ENCODE measurements at regions not wholly inside any gene's neighbourhood (a gene's known extent, or its start where the extent isn't known, plus 50 kb on each side); places are given as distances from the start of the nearest gene placed in this dataset.

DNA sequence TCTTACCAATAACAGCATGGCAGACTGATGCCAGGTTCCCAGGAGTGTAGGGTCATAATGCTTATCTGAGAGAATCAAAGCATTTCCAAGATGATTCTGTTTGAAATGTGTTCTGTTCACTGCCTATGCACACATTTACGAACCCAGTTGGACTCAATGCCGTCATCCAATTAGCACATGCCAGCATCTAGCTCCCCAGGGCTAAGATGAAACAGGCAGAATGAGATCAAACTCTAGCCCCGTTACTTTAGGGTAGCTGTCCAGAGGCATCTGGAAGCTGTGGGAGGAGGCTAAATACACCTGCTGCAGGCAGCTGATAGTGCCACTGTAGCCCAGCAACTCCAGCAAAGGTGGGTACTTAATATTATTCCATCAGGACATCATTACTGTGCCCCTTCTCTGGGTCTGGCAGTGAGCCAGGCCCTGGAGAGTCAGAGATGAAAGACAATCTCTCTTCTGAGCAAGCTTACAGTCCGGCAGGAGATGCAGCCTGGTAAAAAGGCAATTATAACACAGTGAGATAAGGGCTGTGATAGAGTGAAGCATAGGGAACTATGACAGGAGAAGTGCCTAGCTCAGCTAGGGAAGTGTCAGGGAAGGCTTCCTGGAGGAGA, 156.4 kb upstream of the PPP2R3A start:
- H3K27ac ChIP-seq: no peak overlapping the region
- DNase-seq (ENCODE audit: extremely low spot score in 2 of 2): no peak
- H3K36me3 ChIP-seq: no peaks in the 10 kb centered on the region
- no peak for TF ChIP-seq POLR2AphosphoS5 (IDR thresholded peaks at IDR 0.05; ENCODE audit: insufficient read depth in 1 of 2, low read depth in 1 of 2)
- TF ChIP-seq, protein P1, sequence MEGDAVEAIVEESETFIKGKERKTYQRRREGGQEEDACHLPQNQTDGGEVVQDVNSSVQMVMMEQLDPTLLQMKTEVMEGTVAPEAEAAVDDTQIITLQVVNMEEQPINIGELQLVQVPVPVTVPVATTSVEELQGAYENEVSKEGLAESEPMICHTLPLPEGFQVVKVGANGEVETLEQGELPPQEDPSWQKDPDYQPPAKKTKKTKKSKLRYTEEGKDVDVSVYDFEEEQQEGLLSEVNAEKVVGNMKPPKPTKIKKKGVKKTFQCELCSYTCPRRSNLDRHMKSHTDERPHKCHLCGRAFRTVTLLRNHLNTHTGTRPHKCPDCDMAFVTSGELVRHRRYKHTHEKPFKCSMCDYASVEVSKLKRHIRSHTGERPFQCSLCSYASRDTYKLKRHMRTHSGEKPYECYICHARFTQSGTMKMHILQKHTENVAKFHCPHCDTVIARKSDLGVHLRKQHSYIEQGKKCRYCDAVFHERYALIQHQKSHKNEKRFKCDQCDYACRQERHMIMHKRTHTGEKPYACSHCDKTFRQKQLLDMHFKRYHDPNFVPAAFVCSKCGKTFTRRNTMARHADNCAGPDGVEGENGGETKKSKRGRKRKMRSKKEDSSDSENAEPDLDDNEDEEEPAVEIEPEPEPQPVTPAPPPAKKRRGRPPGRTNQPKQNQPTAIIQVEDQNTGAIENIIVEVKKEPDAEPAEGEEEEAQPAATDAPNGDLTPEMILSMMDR (IDR thresholded peaks at IDR 0.05): no peak
- no peak for TF ChIP-seq POLR2A (IDR thresholded peaks at IDR 0.05)
- no peak overlapping the region for H3K4me3 ChIP-seq
- H3K4me1 ChIP-seq: no peaks in the 10 kb centered on the region
- intact Hi-C loops (cut with DNase I): no loop called here
- H3K9me3 ChIP-seq: no peaks in the 10 kb centered on the region
- no peaks in the 10 kb centered on the region for H3K27me3 ChIP-seq

DNA sequence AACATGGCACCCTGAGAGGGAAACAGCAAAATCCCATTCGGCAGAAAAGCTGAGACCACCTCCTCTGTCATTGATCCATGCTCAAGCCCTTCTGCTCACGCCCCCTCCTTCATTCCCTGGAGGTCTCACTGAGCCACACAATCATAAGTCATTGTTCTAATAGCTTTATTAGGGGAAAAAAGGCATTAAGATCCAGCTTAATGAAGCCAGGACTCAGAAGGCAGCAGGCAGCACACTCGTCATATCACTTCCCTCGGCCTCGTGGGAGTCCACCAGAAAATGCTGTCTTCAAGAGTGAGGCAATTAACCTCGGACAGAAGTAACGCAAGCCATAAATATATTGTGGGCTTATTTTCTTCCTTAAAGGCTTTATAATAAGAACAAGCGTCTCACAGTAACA, 153.9 kb upstream of the PPP2R3A start:
- H3K4me1 ChIP-seq: no peaks in the 10 kb centered on the region
- TF ChIP-seq POLR2A (IDR thresholded peaks at IDR 0.05) (no peak), POLR2AphosphoS5 (IDR thresholded peaks at IDR 0.05; ENCODE audit: insufficient read depth in 1 of 2, low read depth in 1 of 2) (no peak)
- TF ChIP-seq, protein P1 (IDR thresholded peaks at IDR 0.05): no peak
- H3K36me3 ChIP-seq: no peaks in the 10 kb centered on the region
- H3K4me3 ChIP-seq: no peak overlapping the region
- no peaks in the 10 kb centered on the region for H3K27me3 ChIP-seq
- intact Hi-C loops (cut with DNase I): no loop called here
- DNase-seq (ENCODE audit: extremely low spot score in 2 of 2): no peak
- no peaks in the 10 kb centered on the region for H3K9me3 ChIP-seq
- no peak overlapping the region for H3K27ac ChIP-seq

DNA sequence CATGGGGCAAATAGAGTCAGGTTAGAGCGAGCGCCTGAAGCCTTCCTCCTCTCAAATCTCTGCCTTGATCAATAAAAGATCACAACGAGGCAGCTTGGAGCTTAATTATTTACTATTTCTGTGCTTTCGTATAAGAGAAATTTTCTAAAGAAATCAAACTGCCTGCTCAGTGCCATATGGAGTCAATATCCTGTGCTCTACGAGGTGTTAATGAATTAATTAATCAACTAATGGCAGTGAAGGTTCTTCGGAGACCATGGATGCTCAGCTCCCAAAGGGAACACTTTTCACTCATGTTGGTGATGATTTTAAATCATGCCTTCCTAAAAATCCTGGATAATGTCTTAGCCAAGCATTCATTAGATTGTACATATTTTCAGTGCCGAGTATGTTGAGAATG, 153.5 kb upstream of the PPP2R3A start:
- Histone ChIP-seq H3K27me3 (no peaks in the 10 kb centered on the region), H3K36me3 (no peaks in the 10 kb centered on the region), H3K9me3 (no peaks in the 10 kb centered on the region), H3K27ac (no peak overlapping the region), H3K4me1 (no peaks in the 10 kb centered on the region), H3K4me3 (no peak overlapping the region)
- no peak for DNase-seq (ENCODE audit: extremely low spot score in 2 of 2)
- intact Hi-C loops (cut with DNase I): no loop called here
- no peak for TF ChIP-seq POLR2A (IDR thresholded peaks at IDR 0.05)
- no peak for TF ChIP-seq POLR2AphosphoS5 (IDR thresholded peaks at IDR 0.05; ENCODE audit: insufficient read depth in 1 of 2, low read depth in 1 of 2)
- TF ChIP-seq, protein P1 (IDR thresholded peaks at IDR 0.05): no peak

DNA sequence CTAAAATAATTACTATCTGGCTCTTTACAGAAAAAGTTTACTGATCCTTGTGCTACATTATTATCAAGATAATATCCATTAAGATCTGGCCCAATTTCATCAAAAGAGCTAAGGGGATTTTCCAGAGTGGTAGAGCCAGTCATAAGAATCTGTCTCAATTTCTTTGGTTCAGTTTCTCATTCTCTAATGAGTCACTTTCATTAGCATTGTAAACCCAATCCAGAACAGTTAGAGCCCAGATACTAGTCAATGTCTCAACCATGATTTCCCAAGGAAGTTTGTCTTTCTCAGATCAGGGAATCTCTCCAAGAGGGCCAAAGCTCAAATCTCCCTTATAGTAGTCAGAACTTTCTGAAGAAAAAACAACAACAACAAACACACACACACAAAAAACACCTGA, 131.1 kb upstream of the PPP2R3A start:
- no peak overlapping the region for H3K27ac ChIP-seq
- no peaks in the 10 kb centered on the region for H3K9me3 ChIP-seq
- no peaks in the 10 kb centered on the region for H3K27me3 ChIP-seq
- H3K4me3 ChIP-seq: no peak overlapping the region
- no peaks in the 10 kb centered on the region for H3K36me3 ChIP-seq
- TF ChIP-seq, protein P1 (IDR thresholded peaks at IDR 0.05): no peak
- TF ChIP-seq POLR2AphosphoS5 (IDR thresholded peaks at IDR 0.05; ENCODE audit: insufficient read depth in 1 of 2, low read depth in 1 of 2) (no peak), POLR2A (IDR thresholded peaks at IDR 0.05) (no peak)
- H3K4me1 ChIP-seq: no peaks in the 10 kb centered on the region
- intact Hi-C loops (cut with DNase I): no loop called here
- no peak for DNase-seq (ENCODE audit: extremely low spot score in 2 of 2)

DNA sequence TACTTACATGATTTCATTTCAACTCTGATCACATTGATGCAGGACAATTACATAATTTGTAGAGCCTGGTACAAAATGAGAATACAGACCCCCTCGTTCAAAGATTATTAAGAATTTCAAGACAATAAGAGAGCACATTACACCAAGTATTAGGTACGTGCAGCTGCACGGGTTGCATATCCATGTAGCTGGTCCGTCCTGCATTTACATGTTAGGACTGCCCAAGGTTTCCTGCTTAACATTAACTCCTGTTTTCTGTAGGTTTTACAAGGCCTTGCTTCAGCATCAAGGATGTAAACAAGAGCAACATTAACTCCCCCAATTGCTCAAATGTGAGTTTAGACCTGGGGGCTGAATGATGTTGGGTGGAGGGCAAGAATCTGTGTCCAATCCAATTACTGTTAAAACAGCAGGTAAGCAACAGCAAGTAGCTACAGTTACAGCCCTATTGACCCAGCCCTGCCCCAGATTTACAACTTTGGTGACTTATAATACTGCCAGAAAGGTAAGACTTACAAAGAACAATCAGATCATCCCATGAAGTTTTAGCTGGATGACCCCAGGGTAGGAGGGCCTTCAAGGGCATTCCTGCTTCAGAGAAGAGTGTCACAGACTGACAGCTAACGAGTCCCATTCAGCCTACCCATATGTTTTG, 127.4 kb upstream of the PPP2R3A start:
- Histone ChIP-seq H3K4me1 (no peaks in the 10 kb centered on the region), H3K36me3 (no peaks in the 10 kb centered on the region), H3K27ac (no peak overlapping the region), H3K4me3 (no peak overlapping the region), H3K9me3 (no peaks in the 10 kb centered on the region), H3K27me3 (no peaks in the 10 kb centered on the region)
- no peak for DNase-seq (ENCODE audit: extremely low spot score in 2 of 2)
- no peak for TF ChIP-seq POLR2A (IDR thresholded peaks at IDR 0.05)
- no peak for TF ChIP-seq POLR2AphosphoS5 (IDR thresholded peaks at IDR 0.05; ENCODE audit: insufficient read depth in 1 of 2, low read depth in 1 of 2)
- TF ChIP-seq, protein P1 (IDR thresholded peaks at IDR 0.05): no peak
- intact Hi-C loops (cut with DNase I): no loop called here
